ENCODE measurements at regions not wholly inside any gene's neighbourhood (a gene's known extent, or its start where the extent isn't known, plus 50 kb on each side); places are given as distances from the start of the nearest gene placed in this dataset.

DNA sequence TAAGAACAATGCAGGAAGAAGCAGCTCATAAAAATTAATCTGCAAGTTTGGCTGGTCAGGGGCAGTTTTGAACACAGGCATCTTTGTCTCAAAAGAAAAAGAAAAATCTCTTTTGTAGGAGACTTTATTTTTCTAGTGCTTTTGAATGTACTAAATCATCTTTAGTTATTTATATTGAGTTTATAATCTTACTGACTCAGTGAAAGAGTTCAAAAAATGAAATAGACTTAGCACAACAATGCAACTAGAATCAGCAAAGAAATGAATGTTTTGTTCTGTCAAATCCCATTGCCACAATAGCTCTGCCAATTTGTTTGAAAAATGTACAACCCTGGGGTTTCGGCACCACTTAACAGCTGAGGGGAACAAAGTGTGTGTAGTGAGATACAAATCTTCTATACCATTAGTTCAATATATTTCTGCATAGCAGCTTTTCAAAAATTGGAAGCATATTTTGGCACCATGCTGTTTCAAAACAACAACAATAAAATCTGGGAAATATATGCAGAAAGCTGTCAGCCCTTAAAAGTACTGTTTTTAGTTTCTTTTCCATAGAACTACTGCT lies 1969.1 kb downstream of the MRPL39 start:
- H3K4me3 ChIP-seq (ENCODE audit: control insufficient read depth, low read depth, low read length), result no peak overlapping the region
- TF ChIP-seq, protein P1, sequence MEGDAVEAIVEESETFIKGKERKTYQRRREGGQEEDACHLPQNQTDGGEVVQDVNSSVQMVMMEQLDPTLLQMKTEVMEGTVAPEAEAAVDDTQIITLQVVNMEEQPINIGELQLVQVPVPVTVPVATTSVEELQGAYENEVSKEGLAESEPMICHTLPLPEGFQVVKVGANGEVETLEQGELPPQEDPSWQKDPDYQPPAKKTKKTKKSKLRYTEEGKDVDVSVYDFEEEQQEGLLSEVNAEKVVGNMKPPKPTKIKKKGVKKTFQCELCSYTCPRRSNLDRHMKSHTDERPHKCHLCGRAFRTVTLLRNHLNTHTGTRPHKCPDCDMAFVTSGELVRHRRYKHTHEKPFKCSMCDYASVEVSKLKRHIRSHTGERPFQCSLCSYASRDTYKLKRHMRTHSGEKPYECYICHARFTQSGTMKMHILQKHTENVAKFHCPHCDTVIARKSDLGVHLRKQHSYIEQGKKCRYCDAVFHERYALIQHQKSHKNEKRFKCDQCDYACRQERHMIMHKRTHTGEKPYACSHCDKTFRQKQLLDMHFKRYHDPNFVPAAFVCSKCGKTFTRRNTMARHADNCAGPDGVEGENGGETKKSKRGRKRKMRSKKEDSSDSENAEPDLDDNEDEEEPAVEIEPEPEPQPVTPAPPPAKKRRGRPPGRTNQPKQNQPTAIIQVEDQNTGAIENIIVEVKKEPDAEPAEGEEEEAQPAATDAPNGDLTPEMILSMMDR (IDR thresholded peaks at IDR 0.05; ENCODE audit: control insufficient read depth, insufficient read depth, low read depth, low read length, missing control alignments), result no peak
- no peak for DNase-seq (ENCODE audit: low read depth)

DNA sequence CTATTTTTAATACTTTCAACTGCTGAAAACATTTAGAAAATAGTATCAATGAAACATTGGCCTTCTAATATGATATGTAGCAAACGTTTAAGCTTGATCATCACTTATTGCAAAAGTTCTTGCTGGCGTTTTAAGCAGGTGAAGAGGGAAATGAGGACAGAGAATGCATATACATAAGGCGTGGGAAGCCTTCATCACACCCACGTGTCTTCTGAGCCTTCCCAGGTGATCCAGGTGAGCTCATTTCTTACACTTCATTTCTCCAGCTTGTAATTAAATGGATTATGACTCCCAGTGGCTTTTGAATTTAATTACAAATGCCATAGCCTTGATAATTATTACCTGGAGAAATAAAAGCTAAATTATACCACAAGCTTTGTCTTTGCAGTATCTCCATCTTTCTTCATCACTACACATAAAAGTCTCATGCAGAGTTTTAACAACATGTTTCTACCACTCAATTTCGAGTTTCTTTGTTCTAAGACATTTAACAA lies 1973.8 kb downstream of the MRPL39 start:
- no peak for DNase-seq (ENCODE audit: low read depth)
- no peak overlapping the region for H3K4me3 ChIP-seq (ENCODE audit: control insufficient read depth, low read depth, low read length)
- TF ChIP-seq, protein P1 (IDR thresholded peaks at IDR 0.05; ENCODE audit: control insufficient read depth, insufficient read depth, low read depth, low read length, missing control alignments), result no peak

DNA sequence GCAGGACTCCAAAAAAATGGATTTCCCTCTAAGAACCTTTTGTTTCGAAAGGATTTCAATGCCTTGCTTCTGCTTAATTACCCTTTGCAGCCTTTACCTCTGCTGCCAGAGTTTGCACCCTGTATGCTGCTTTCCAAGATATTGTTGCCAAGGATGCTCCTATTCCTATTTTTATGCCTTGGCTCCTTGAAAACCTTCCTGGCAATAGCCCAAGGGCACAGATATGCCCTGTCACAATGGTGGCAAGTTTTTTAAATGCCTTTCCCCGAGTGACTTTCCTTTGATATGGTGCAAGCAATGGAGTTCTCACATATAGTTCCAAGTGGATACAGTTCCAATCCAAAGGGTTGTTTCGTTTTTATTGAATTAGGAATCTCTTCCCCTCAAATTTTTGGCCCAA lies 1983.0 kb downstream of the MRPL39 start:
- TF ChIP-seq, protein P1 (IDR thresholded peaks at IDR 0.05; ENCODE audit: control insufficient read depth, insufficient read depth, low read depth, low read length, missing control alignments), result no peak
- DNase-seq (ENCODE audit: low read depth), result no peak
- H3K4me3 ChIP-seq (ENCODE audit: control insufficient read depth, low read depth, low read length), result no peak overlapping the region

DNA sequence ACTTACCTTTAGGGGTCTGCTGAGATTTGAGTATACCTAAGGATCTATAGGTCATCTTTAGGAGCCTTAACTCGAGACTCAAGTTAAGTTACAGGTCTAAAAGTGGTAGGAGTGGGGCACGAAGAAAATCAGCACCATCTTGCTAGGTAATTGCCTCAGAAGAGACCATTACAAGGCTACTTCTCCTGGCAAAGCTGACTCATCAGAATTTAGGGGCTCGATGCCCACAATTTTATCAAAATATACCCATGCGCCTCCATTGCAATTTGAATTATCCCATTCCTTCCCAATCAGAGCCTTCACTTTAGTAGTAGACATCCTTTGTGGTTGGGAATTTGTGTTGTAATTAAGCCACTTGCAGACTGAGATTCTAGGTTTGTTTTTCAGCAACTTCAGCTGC lies 1994.3 kb downstream of the MRPL39 start:
- TF ChIP-seq, protein P1 (IDR thresholded peaks at IDR 0.05; ENCODE audit: control insufficient read depth, insufficient read depth, low read depth, low read length, missing control alignments), result no peak
- DNase-seq (ENCODE audit: low read depth), result no peak
- H3K4me3 ChIP-seq (ENCODE audit: control insufficient read depth, low read depth, low read length), result no peak overlapping the region

DNA sequence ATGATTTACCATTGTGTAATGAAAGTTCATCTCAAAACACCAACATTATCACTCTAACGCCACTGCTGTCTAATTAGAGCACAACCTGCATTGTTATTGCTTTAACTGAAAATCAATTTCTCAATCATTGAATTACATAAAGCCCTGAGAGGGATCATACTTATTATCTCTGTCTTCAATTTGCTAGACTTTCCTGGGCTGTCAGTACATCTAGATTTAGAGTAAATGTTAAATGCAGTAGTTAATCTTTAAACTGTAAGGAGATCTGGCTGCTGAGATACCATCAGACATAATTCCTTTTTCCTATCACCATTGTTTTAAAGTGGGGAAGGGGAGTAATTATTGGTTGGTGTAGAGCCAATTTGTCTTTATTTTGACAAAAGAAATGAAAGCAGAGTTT lies 1995.1 kb downstream of the MRPL39 start:
- TF ChIP-seq, protein P1 (IDR thresholded peaks at IDR 0.05; ENCODE audit: control insufficient read depth, insufficient read depth, low read depth, low read length, missing control alignments), result no peak
- no peak for DNase-seq (ENCODE audit: low read depth)
- H3K4me3 ChIP-seq (ENCODE audit: control insufficient read depth, low read depth, low read length), result no peak overlapping the region

DNA sequence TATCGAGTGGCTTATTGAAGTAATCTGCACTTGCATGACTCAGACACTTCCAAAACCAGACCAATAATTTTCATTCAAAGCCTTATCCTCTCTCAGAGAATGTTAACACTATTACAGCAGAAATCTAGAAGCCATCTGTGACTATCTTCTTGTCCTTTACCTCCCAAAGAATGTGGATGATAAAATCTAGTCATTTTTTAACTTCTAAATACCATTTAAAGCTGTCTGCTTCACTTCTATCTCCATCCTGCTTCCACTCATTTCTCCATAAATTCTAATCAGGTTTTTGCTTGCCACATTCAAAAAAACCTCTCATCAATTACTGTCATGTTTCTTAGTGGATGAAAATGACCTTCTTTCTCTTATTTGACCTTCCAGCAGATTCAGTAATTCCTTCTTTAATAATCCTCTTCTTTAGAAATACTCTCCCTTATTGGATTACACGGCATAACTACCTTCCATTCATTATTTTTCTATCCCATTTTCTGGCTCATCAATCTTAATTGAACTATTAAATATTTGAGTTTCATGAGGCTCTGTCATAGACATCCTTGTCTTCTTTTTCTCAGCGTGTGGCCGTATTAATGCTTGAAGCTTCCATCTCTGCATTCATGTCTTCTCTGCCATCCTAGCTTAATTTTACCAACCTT lies 1999.4 kb downstream of the MRPL39 start:
- no peak for DNase-seq (ENCODE audit: low read depth)

More for the DNA sequence above, 1999.4 kb downstream of the MRPL39 start:
- H3K4me3 ChIP-seq (ENCODE audit: control insufficient read depth, low read depth, low read length), result no peak overlapping the region
- TF ChIP-seq, protein P1 (IDR thresholded peaks at IDR 0.05; ENCODE audit: control insufficient read depth, insufficient read depth, low read depth, low read length, missing control alignments), result no peak

Data from AG09309 (cell line).